Neural crest cell (in vitro differentiated cells): ENCODE measurements at regions not wholly inside any gene's neighbourhood (a gene's known extent, or its start where the extent isn't known, plus 50 kb on each side); places are given as distances from the start of the nearest gene placed in this dataset.

Experiments
- DNase-seq: peaks from one replicate; pipeline ENCODE4 v3.0.0; 2021; ENCODE audit warnings: low read depth, mixed read lengths, low spot score
- H3K27ac Mint-ChIP-seq: one replicate; pipeline ENCODE4 v1.8.0; 2021; ENCODE audit warnings: mild to moderate bottlenecking, mixed read lengths; ENCODE audit not compliant: unreplicated experiment
- H3K27me3 Mint-ChIP-seq: 2 replicates; pipeline ENCODE4 v1.8.0; 2021; ENCODE audit warnings: low read depth, mild to moderate bottlenecking, mixed read lengths
- H3K36me3 Mint-ChIP-seq: 2 replicates; pipeline ENCODE4 v1.8.0; 2021; ENCODE audit warnings: low read depth, mild to moderate bottlenecking, mixed read lengths
- H3K4me1 Mint-ChIP-seq: 2 replicates; pipeline ENCODE4 v1.8.0; 2021; ENCODE audit warnings: mixed read lengths
- H3K4me3 Mint-ChIP-seq: one replicate; pipeline ENCODE4 v1.8.0; 2021; ENCODE audit warnings: mild to moderate bottlenecking, mixed read lengths
- H3K9me3 Mint-ChIP-seq: 2 replicates; pipeline ENCODE4 v1.8.0; 2021; ENCODE audit warnings: mixed read lengths
- TF ChIP-seq, protein P1 (sequence below): fragments of 200-600 bp; sonication (generic); conservative IDR thresholded peaks from 2 replicates; pipeline ENCODE4 v1.5.0; 2021; ENCODE audit warnings: antibody characterized with exemption, mild to moderate bottlenecking

GRCh38 chr9:116059466-116059865, 94.1 kb upstream of the PAPPA start:
- Mint-ChIP-seq H3K27ac (no peak overlapping the region), H3K27me3 (no peaks in the 10 kb centered on the region), H3K36me3 (no peaks in the 10 kb centered on the region), H3K4me3 (no peak overlapping the region), H3K9me3 (peaks cover 3% of the 10 kb centered on the region), H3K4me1 (no peaks in the 10 kb centered on the region)
- DNase-seq = no peak
- TF ChIP-seq, protein P1, sequence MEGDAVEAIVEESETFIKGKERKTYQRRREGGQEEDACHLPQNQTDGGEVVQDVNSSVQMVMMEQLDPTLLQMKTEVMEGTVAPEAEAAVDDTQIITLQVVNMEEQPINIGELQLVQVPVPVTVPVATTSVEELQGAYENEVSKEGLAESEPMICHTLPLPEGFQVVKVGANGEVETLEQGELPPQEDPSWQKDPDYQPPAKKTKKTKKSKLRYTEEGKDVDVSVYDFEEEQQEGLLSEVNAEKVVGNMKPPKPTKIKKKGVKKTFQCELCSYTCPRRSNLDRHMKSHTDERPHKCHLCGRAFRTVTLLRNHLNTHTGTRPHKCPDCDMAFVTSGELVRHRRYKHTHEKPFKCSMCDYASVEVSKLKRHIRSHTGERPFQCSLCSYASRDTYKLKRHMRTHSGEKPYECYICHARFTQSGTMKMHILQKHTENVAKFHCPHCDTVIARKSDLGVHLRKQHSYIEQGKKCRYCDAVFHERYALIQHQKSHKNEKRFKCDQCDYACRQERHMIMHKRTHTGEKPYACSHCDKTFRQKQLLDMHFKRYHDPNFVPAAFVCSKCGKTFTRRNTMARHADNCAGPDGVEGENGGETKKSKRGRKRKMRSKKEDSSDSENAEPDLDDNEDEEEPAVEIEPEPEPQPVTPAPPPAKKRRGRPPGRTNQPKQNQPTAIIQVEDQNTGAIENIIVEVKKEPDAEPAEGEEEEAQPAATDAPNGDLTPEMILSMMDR = no peak

DNA sequence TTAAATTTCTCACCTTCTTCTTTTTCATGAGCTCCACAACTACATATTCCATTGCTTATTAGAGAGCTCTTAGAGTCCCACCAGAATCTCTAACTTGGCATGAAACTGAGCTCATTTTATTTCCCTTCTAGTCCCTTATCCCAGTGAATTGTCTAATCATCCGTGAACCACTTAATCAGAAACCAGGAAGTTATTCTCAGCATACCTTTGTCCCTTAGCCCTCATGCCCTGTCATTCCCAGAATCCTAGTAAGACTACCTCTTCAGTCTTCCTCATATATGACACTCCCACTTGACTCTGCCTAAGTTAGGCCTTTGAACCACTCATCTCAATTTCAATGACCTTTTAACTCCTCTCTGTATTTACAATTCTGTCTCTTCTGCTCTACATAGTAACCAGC, 93.0 kb upstream of the PAPPA start:
- no peaks in the 10 kb centered on the region for H3K4me1 Mint-ChIP-seq
- TF ChIP-seq, protein P1 = no peak

GRCh38 chr9:116061546-116062205, 91.9 kb upstream of the PAPPA start:
- Mint-ChIP-seq H3K4me1 (no peaks in the 10 kb centered on the region), H3K9me3 (no peaks in the 10 kb centered on the region), H3K27me3 (peaks cover 3% of the 10 kb centered on the region), H3K27ac (no peak overlapping the region), H3K36me3 (no peaks in the 10 kb centered on the region), H3K4me3 (no peak overlapping the region)
- TF ChIP-seq, protein P1 = no peak
- no peak for DNase-seq

More for the DNA sequence above, 93.0 kb upstream of the PAPPA start:
- H3K9me3 Mint-ChIP-seq = no peaks in the 10 kb centered on the region
- H3K27me3 Mint-ChIP-seq = peaks cover 3% of the 10 kb centered on the region
- H3K27ac Mint-ChIP-seq = no peak overlapping the region
- H3K36me3 Mint-ChIP-seq = no peaks in the 10 kb centered on the region
- H3K4me3 Mint-ChIP-seq = no peak overlapping the region
- DNase-seq = no peak

DNA sequence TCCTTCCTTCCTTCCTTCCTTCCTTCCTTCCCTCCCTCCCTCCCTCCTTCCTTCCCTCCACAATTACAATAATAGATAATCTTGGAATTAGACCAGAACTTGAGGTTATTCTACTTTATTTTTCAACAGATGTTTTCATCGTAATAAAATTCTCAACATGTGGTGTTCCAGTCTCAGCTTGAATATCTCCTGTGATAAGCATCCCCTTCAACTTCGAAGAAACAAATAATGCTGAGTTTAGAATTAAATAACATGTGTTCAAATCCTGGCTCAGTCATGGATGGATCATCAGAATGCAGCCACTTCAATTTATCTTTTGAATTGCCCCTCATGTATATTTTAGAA, 91.4 kb upstream of the PAPPA start:
- DNase-seq = no peak
- Mint-ChIP-seq H3K27ac (no peak overlapping the region), H3K9me3 (no peaks in the 10 kb centered on the region), H3K4me1 (no peaks in the 10 kb centered on the region), H3K4me3 (no peak overlapping the region), H3K27me3 (peaks cover 3% of the 10 kb centered on the region), H3K36me3 (no peaks in the 10 kb centered on the region)
- TF ChIP-seq, protein P1 = no peak

DNA sequence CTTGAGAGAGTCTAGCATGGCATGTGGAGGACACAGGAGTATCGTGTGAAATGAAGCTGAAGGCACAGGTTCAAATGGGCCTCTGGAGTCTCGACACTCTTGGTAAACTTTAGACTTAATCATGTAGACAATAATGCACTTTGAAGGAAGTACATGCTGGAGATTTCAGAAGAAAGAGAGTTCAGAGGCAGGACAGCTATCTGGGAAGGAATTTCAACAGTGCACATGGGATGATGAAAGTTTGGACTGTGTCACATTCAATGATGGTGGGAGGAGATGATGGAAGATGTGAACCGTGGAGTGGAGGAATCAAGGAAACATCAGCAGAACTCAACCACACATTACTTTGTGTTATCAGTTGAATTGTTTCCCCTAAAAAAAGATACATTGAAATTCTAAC, 88.6 kb upstream of the PAPPA start:
- TF ChIP-seq, protein P1 = no peak
- no peaks in the 10 kb centered on the region for H3K36me3 Mint-ChIP-seq
- H3K9me3 Mint-ChIP-seq = no peaks in the 10 kb centered on the region
- no peaks in the 10 kb centered on the region for H3K4me1 Mint-ChIP-seq
- H3K4me3 Mint-ChIP-seq = no peak overlapping the region
- peaks cover 3% of the 10 kb centered on the region for H3K27me3 Mint-ChIP-seq
- no peak for DNase-seq
- no peak overlapping the region for H3K27ac Mint-ChIP-seq

GRCh38 chr9:116066221-116066620, 87.4 kb upstream of the PAPPA start:
- H3K27me3 Mint-ChIP-seq = peaks cover 3% of the 10 kb centered on the region
- H3K36me3 Mint-ChIP-seq = no peaks in the 10 kb centered on the region
- TF ChIP-seq, protein P1 = no peak
- DNase-seq = no peak
- no peak overlapping the region for H3K27ac Mint-ChIP-seq
- H3K4me1 Mint-ChIP-seq = no peaks in the 10 kb centered on the region
- no peaks in the 10 kb centered on the region for H3K9me3 Mint-ChIP-seq
- H3K4me3 Mint-ChIP-seq = no peak overlapping the region
